IMR-90 (cell line): ENCODE measurements at regions not wholly inside any gene's neighbourhood (a gene's known extent, or its start where the extent isn't known, plus 50 kb on each side); places are given as distances from the start of the nearest gene placed in this dataset.

Experiments used
- ATAC-seq: fragments of 200-7000 bp; cut with Tn5 transposase; 2 replicates; pipeline ENCODE4 v1.9.1; 2020; ENCODE audit warnings: low read depth, mild to moderate bottlenecking, moderate library complexity
- BruUV-seq: library from RNA; stranded (reverse); fragments of 400-500 nt; replicated peaks from 2 replicates; lab custom pipeline; 2021; lab: Mats Ljungman, UMichigan
- CTCF ChIA-PET: fragments of 300-600 bp; formaldehyde crosslinking; extraction: SDS; loops from one replicate; lab custom pipeline; 2021; ENCODE audit warnings: antibody characterized with exemption; lab: Yijun Ruan, JAX
- POLR2A ChIA-PET: fragments of 300-600 bp; sonication (Branson Sonifier 250); formaldehyde crosslinking; loops from one replicate; lab custom pipeline; 2022; ENCODE audit warnings: antibody characterized with exemption; ENCODE audit not compliant: unreplicated experiment; lab: Charles Lee
- DNase-seq: peaks from one replicate; pipeline ENCODE4 v3.0.0; 2013
- H2AFZ ChIP-seq: replicated peaks from 2 replicates; pipeline ENCODE3; 2013; ENCODE audit warnings: low read length, mild to moderate bottlenecking; ENCODE audit not compliant: poor library complexity
- H2AK5ac ChIP-seq: 2 replicates; pipeline ENCODE4 v1.6.1; 2013; ENCODE audit warnings: low read depth, low read length, inconsistent platforms
- H2AK9ac ChIP-seq: replicated peaks from 2 replicates; pipeline ENCODE3; 2013; ENCODE audit warnings: mild to moderate bottlenecking, low read depth, low read length, moderate library complexity; ENCODE audit not compliant: poor library complexity
- H2BK120ac ChIP-seq: 2 replicates; pipeline ENCODE4 v1.6.1; 2013; ENCODE audit warnings: low read depth, low read length, inconsistent platforms
- H2BK15ac ChIP-seq: 3 replicates; pipeline ENCODE4 v1.6.1; 2013; ENCODE audit warnings: low read depth, low read length, inconsistent platforms
- H2BK20ac ChIP-seq: 2 replicates; pipeline ENCODE4 v1.6.1; 2013; ENCODE audit warnings: low read depth, mild to moderate bottlenecking, inconsistent platforms, low read length, moderate library complexity
- H2BK5ac ChIP-seq: 2 replicates; pipeline ENCODE4 v1.6.1; 2013; ENCODE audit warnings: mild to moderate bottlenecking, low read depth, low read length, inconsistent platforms; ENCODE audit not compliant: poor library complexity, severe bottlenecking
- H3K14ac ChIP-seq: replicated peaks from 2 replicates; pipeline ENCODE4 v1.6.1; 2013; ENCODE audit warnings: low read depth, low read length, inconsistent platforms
- H3K18ac ChIP-seq: 2 replicates; pipeline ENCODE4 v1.6.1; 2013; ENCODE audit warnings: low read depth, low read length, control low read depth
- H3K23ac ChIP-seq: 2 replicates; pipeline ENCODE4 v1.6.1; 2013; ENCODE audit warnings: low read depth, low read length, inconsistent platforms
- H3K27ac ChIP-seq: 2 replicates; pipeline ENCODE4 v1.5.1; 2013; ENCODE audit warnings: mild to moderate bottlenecking, control low read depth, low read length; ENCODE audit not compliant: insufficient read depth
- H3K27me3 ChIP-seq: 2 replicates; pipeline ENCODE4 v1.6.1; 2013; ENCODE audit warnings: low read length; ENCODE audit not compliant: control insufficient read depth, insufficient read depth
- H3K36me3 ChIP-seq: 2 replicates; pipeline ENCODE4 v1.6.1; 2013; ENCODE audit warnings: low read length, mixed read lengths; ENCODE audit not compliant: control insufficient read depth, insufficient read depth
- H3K4ac ChIP-seq: 2 replicates; pipeline ENCODE4 v1.6.1; 2013; ENCODE audit warnings: low read depth, low read length, inconsistent platforms
- H3K4me1 ChIP-seq: 2 replicates; pipeline ENCODE4 v1.6.1; 2013; ENCODE audit warnings: low read length, mixed read lengths; ENCODE audit not compliant: control insufficient read depth, insufficient read depth
- H3K4me2 ChIP-seq: 2 replicates; pipeline ENCODE4 v1.6.1; 2013; ENCODE audit warnings: low read depth, mild to moderate bottlenecking, control low read depth, low read length, moderate library complexity
- H3K4me3 ChIP-seq: 2 replicates; pipeline ENCODE4 v1.5.1; 2013; ENCODE audit warnings: low read depth, mild to moderate bottlenecking, control low read depth, low read length, moderate library complexity; ENCODE audit not compliant: insufficient read depth
- H3K56ac ChIP-seq: 2 replicates; pipeline ENCODE4 v1.6.1; 2013; ENCODE audit warnings: low read length, inconsistent platforms; ENCODE audit not compliant: insufficient read depth; ENCODE audit errors: extremely low read depth
- H3K79me1 ChIP-seq, 2 experiments: 2 replicates each; pipeline ENCODE4 v1.6.1; 2013; ENCODE audit warnings: low read length in 2 of 2, inconsistent platforms in 1 of 2, low read depth in 1 of 2
- H3K9ac ChIP-seq: 2 replicates; pipeline ENCODE4 v1.6.1; 2013; ENCODE audit warnings: low read depth, low read length, control low read depth
- H3K9me1 ChIP-seq: 2 replicates; pipeline ENCODE4 v1.6.1; 2013; ENCODE audit warnings: low read length, inconsistent platforms; ENCODE audit not compliant: insufficient read depth
- H3K9me3 ChIP-seq: 2 replicates; pipeline ENCODE4 v1.6.1; 2013; ENCODE audit warnings: low read length; ENCODE audit not compliant: control insufficient read depth, insufficient read depth
- H4K20me1 ChIP-seq: 2 replicates; pipeline ENCODE4 v1.6.1; 2013; ENCODE audit warnings: low read length, inconsistent platforms; ENCODE audit not compliant: insufficient read depth
- H4K5ac ChIP-seq: 2 replicates; pipeline ENCODE4 v1.6.1; 2013; ENCODE audit warnings: mild to moderate bottlenecking, low read depth, low read length, control low read depth
- H4K8ac ChIP-seq, 2 experiments: 2 replicates each; pipeline ENCODE4 v1.6.1; 2013; ENCODE audit warnings: low read depth in 2 of 2, low read length in 2 of 2, control low read depth in 1 of 2, inconsistent platforms in 1 of 2
- H4K91ac ChIP-seq: 2 replicates; pipeline ENCODE4 v1.6.1; 2013; ENCODE audit warnings: low read depth, low read length, inconsistent platforms; ENCODE audit not compliant: insufficient read depth
- RCOR1 ChIP-seq: IDR thresholded peaks from 2 replicates; pipeline ENCODE4 v1.6.1; 2012; ENCODE audit warnings: mild to moderate bottlenecking, low read length, improper control_type of control experiment; ENCODE audit not compliant: insufficient replicate concordance
- WGBS, 2 experiments: methylation state at CpG; one replicate each; pipeline versions ENCODE4 v1.1.5 to v1.1.7; 2013; ENCODE audit warnings: missing lambda C conversion rate in 2 of 2; ENCODE audit not compliant: insufficient read length in 1 of 2; ENCODE audit errors: extremely low coverage in 2 of 2; 5-methylcytosine and 5-hydroxymethylcytosine counted together
- dilution Hi-C: fragments of 300-500 bp; cut with HindIII; formaldehyde crosslinking; loops from one replicate; pipeline ENCODE4 v1.14.3; 2018; ENCODE audit warnings: low sequenced_read_pairs; ENCODE audit not compliant: unreplicated experiment
- in situ Hi-C: fragments of 300-500 bp; cut with MboI; formaldehyde crosslinking; loops from 3 replicates; pipeline ENCODE4 v1.14.3; 2019; ENCODE audit warnings: low sequenced_read_pairs, inconsistent platforms, mixed read lengths
- intact Hi-C: fragments of 100-400 bp; cut with micrococcal nuclease; formaldehyde crosslinking; loops from 2 replicates; pipeline ENCODE4 v1.10.0; 2022

DNA sequence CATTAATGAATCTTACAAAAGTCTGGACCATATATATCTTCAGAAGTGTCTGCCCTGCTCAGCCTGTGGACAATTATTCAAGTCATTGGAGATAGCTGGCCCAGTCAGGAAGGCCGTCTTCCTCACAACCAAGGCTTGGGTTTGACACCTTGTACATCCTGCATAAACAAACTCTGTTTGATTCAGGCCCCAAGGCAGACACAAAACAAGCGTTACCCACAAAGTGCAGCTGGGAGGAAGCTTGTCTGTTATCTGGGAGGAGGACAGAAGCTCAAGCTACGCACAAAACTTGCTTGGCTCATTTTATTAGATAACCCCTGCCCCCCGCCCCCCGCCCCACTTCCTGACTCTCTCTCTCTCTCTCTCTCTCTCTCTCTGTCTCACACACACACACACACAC is 166.9 kb upstream of the WDR11 start:
- H3K4ac ChIP-seq: no peak overlapping the region
- no peak overlapping the region for H2BK15ac ChIP-seq
- intact Hi-C loops (no loop called here), dilution Hi-C loops (no loop called here), in situ Hi-C loops (no loop called here)
- no peak overlapping the region for H4K91ac ChIP-seq
- no peaks in the 10 kb centered on the region for H3K79me1 ChIP-seq
- H2AFZ ChIP-seq: no peak overlapping the region
- DNase-seq (no peak), ATAC-seq (no peak)
- no peak overlapping the region for H3K18ac ChIP-seq
- H3K27me3 ChIP-seq: no peaks in the 10 kb centered on the region
- H3K14ac ChIP-seq: no peak overlapping the region
- H4K5ac ChIP-seq: no peak overlapping the region
- peaks cover 9% of the 10 kb centered on the region; the same call in 1 of the 2 replicates for H3K9me3 ChIP-seq
- H2AK9ac ChIP-seq: no peak overlapping the region
- POLR2A ChIA-PET: no interaction called here
- WGBS, 2 experiments: no CpG with 5 or more reads among the region's 5 CpGs
- H3K4me1 ChIP-seq: no peaks in the 10 kb centered on the region
- H3K9me1 ChIP-seq: no peaks in the 10 kb centered on the region
- H3K36me3 ChIP-seq: no peaks in the 10 kb centered on the region
- H3K56ac ChIP-seq: no peak overlapping the region
- no peak overlapping the region for H3K27ac ChIP-seq
- CTCF ChIA-PET: no interaction called here
- H2BK20ac ChIP-seq: no peak overlapping the region
- H2BK5ac ChIP-seq: no peak overlapping the region
- no peak overlapping the region for H2AK5ac ChIP-seq
- no TSS peak for BruUV-seq
- no peak overlapping the region for H2BK120ac ChIP-seq
- H3K9ac ChIP-seq: no peak overlapping the region
- H4K20me1 ChIP-seq: no peaks in the 10 kb centered on the region
- H4K8ac ChIP-seq: no peak overlapping the region
- TF ChIP-seq RCOR1: no peak
- H3K4me3 ChIP-seq: no peak overlapping the region
- no peak overlapping the region for H3K4me2 ChIP-seq
- H3K23ac ChIP-seq: no peak overlapping the region
